ENCODE measurements at regions not wholly inside any gene's neighbourhood (a gene's known extent, or its start where the extent isn't known, plus 50 kb on each side); places are given as distances from the start of the nearest gene placed in this dataset.

DNA sequence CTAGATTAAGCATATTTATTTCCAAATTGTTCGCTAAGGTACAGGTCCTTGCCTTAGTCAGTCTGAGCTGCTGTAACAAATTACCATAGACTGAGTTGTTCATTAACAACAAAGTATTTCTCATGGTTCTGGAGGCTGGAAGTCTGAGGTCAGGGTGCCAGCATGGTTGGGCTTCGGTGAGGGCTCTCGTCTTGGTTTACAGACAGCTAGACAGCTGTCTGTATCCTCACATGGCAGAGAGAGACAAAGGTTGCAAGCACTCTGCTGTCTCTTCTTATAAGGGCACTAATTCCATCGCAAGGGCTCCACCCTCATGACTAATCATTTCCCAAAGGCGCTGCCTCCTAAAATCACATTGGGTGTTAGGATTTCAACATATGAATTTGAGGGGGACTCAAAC, 115.3 kb upstream of the GMDS start:
- TF ChIP-seq POLR2A (IDR thresholded peaks at IDR 0.05): no peak
- TF ChIP-seq POLR2AphosphoS5 (IDR thresholded peaks at IDR 0.05): no peak
